Activated CD8-positive, alpha-beta memory T cell treated with anti-CD3 and anti-CD28 coated beads, Interleukin-2, amount 50 U/mL, for 4 hours (primary cell): ENCODE measurements at regions not wholly inside any gene's neighbourhood (a gene's known extent, or its start where the extent isn't known, plus 50 kb on each side); places are given as distances from the start of the nearest gene placed in this dataset.
"Not testable (repeated sequence)": the region's sequence is repeated elsewhere in the genome, so short reads cannot be mapped to it uniquely, and the experiment has no call there.

Experiments used
- DNase-seq: peaks from one replicate; pipeline ENCODE4 v3.0.0-alpha.2; 2020

GRCh38 chr15:31221936-31222515 lies 104.6 kb upstream of the KLF13 start:
- DNase-seq = no peak

- DNase-seq = no peak
Measured at GRCh38 chr15:31222773-31223341, 103.8 kb upstream of the KLF13 start.

- DNase-seq = no peak
Measured at GRCh38 chr15:31223478-31224350, 102.9 kb upstream of the KLF13 start.

- not testable (repeated sequence) for DNase-seq
Measured at GRCh38 chr15:31224661-31225060, 102.0 kb upstream of the KLF13 start.

GRCh38 chr15:31225356-31225955 lies 101.2 kb upstream of the KLF13 start:
- no peak for DNase-seq

GRCh38 chr15:31226021-31226420 lies 100.6 kb upstream of the KLF13 start:
- no peak for DNase-seq

GRCh38 chr15:31227235-31227634 lies 99.4 kb upstream of the KLF13 start:
- no peak for DNase-seq

- no peak for DNase-seq
Measured at GRCh38 chr15:31228011-31228484, 98.6 kb upstream of the KLF13 start.

- no peak for DNase-seq
Measured at GRCh38 chr15:31228980-31229826, 97.4 kb upstream of the KLF13 start.

- no peak for DNase-seq
Measured at GRCh38 chr15:31230630-31231485, 95.8 kb upstream of the KLF13 start.

GRCh38 chr15:31234815-31235214 lies 91.8 kb upstream of the KLF13 start:
- DNase-seq = no peak

GRCh38 chr15:31235311-31236183 lies 91.1 kb upstream of the KLF13 start:
- no peak for DNase-seq

- no peak for DNase-seq
Measured at GRCh38 chr15:31236184-31237042, 90.2 kb upstream of the KLF13 start.

GRCh38 chr15:31237043-31237324 lies 89.7 kb upstream of the KLF13 start:
- DNase-seq = no peak

- no peak for DNase-seq
Measured at GRCh38 chr15:31238906-31239305, 87.7 kb upstream of the KLF13 start.

- no peak for DNase-seq
Measured at GRCh38 chr15:31239409-31239808, 87.2 kb upstream of the KLF13 start.

GRCh38 chr15:31241888-31242522 lies 84.6 kb upstream of the KLF13 start:
- DNase-seq = no peak

- DNase-seq = no peak
Measured at GRCh38 chr15:31243895-31244294, 82.7 kb upstream of the KLF13 start.

- DNase-seq = no peak
Measured at GRCh38 chr15:31245135-31245689, 81.4 kb upstream of the KLF13 start.
